LNCAP (cell line): ENCODE measurements at regions not wholly inside any gene's neighbourhood (a gene's known extent, or its start where the extent isn't known, plus 50 kb on each side); places are given as distances from the start of the nearest gene placed in this dataset.

Experiments
- CTCF ChIP-seq: fragments of 450-650 bp; IDR thresholded peaks from 2 replicates; pipeline ENCODE4 v1.5.1; 2017; ENCODE audit warnings: mild to moderate bottlenecking

GRCh38 chr21:36639769-36640168 is 59.1 kb upstream of the SIM2 start:
- no peak for TF ChIP-seq CTCF

GRCh38 chr21:36640174-36640720 is 58.7 kb upstream of the SIM2 start:
- TF ChIP-seq CTCF = no peak

- TF ChIP-seq CTCF = no peak
Measured at GRCh38 chr21:36640721-36641244, 58.1 kb upstream of the SIM2 start.

GRCh38 chr21:36641346-36641745 is 57.6 kb upstream of the SIM2 start:
- TF ChIP-seq CTCF = no peak

- TF ChIP-seq CTCF = no peak
Measured at GRCh38 chr21:36641886-36642285, 57.0 kb upstream of the SIM2 start.

- TF ChIP-seq CTCF = no peak
Measured at GRCh38 chr21:36642777-36643176, 56.1 kb upstream of the SIM2 start.

GRCh38 chr21:36643374-36644250 is 55.3 kb upstream of the SIM2 start:
- no peak for TF ChIP-seq CTCF
